HG03095 (cell line): ENCODE measurements at regions not wholly inside any gene's neighbourhood (a gene's known extent, or its start where the extent isn't known, plus 50 kb on each side); places are given as distances from the start of the nearest gene placed in this dataset.

ENCODE experiments used
- ATAC-seq: cut with Tn5 transposase; IDR thresholded peaks from one replicate; pipeline ENCODE4 v1.9.1; 2021; ENCODE audit warnings: moderate library complexity; ENCODE audit not compliant: unreplicated experiment

DNA sequence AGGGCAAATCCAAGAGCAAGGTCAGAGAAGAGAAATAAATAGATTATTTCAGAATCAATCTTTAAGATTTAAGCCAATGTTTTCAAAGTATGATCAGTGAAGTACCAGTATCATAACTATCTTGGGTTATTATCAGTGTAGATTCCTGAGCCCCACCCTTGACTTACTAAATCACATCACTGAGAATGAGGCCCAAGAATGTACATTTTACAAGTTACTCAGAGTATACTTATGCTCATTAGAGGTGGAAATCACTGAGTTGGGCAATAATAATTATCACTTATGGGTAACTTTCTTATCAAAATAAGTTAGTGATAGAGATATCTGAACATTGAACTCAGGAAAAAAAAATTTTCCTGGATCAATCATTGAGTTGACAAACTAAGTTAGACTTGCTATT lies 121.6 kb upstream of the NOCT start:
- no peak for ATAC-seq

DNA sequence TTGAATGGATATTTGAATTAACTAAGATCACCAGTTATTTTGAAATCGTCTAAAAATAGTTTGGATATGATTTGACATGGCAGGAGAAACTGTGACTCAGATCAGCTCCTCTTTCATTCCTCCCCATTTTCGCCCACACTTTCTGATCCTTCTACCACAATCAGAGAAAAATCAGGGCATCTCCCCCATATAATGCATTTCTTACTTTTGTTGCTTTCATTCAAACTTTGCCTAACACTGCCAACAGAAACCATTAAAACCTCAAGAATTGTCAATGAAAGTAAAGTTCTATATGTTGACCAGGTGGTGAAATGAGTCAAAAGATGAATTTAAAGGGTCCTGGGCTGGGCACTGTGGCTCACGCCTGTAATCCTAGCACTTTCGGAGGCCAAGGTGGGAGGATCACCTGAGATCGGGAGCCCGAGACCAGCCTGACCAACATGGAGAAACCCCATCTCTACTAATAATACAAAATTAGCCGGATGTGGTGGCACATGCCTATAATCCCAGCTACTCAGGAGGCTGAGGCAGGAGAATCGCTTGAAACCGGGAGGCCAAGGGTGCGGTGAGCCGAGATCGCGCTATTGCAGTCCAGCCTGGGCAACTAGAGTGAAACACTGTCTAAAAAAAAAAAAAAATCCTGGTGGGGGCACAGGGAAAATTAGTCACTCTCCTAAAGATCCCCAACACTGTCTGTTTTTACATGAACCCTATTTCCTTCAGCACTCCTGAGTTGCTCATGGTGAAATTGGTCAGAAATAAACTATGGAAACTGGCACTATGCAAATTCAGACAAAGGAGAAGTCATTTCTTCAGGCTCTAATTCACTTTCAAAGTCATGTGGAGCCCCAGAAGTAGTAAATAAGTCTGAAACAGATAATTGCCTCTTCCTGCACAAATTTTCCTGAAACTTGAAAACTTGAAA lies 122.8 kb upstream of the NOCT start:
- peak; percentile 48 for ATAC-seq

DNA sequence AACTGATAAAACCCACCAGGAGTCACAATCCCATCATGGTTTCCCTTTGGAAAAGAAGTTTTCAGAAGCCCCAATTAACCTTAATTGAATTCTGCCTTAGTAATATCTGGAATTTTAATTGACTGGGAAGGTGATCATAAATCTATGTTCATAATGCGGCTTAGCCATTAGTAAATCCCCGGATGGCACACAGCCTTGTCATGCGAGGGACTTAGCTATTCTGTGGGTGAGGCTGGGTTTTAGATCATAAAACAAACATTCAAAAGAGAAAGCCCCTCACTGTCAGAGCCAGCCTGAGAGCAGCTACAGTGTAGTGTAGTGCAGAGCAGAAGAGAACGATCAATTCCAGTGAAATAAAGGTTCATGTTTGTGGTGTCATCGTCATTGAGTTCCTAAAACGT lies 124.0 kb upstream of the NOCT start:
- ATAC-seq: no peak

DNA sequence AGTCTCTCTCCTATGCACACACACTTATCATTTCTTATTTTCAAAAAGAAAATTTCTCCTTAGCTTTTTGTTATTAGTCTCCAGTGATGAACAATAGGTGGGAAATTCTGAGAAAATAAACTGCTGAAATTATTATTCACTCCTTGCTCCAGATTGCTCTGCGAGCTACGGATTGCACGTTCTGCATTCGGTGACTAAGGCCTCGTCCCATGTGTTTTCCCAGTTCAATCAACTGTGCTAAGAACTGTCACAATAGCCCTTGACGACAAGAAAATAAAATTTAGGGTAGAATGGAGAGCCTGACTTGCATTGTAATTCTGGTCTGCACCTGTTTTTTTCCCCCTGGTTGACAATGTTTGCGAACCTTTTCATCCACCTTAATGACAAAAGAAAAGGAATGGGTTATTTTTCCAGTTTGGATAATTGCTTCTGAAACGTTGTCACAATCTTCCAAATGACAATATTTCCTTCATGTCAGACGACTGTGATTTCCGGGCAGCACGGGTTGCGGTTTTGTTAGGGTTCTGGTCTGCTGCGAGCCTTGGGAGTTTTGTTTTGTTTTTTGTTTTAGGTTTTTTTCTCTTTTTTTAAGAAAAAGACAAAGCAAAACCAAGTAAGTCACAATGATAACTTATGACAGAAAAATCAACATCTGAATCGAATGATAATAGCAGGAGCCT lies 124.5 kb upstream of the NOCT start:
- no peak for ATAC-seq

DNA sequence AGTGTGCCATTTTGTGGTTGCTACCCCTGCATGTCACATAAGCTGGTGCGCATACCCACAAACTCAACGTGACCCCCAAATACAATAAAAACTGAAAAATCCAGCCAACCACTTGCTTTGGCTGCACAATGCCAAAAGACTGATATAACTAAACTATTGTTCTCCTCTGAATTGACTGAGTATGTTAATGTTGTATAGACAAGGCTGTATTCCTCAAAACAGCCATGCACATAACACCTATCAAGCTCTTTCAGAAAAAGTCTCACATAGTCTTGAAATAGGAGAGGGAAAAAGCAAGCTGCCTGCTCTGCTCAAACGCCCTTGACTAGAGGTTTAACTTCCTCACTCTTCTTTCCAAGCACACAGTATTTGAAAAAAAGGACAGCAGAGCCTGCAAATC lies 126.4 kb upstream of the NOCT start:
- no peak for ATAC-seq

DNA sequence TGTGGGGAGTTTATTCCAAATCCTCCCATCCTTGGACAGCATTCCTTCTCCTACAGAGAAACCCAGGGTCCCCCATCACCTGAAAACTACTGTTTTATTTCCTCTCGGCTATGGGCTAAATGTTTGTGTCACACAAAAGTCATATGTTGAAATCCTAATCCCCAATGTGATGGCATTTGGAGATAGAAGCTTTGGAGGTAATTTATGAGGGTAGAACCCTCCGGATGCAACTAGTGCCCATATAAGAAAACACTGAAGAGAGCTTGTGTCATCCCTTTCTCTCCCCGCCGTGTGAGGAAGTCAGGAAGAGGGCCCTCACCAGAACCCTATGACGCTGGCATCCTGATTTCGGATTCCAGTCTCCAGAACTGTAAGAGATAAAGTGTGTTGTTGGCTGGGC lies 127.8 kb upstream of the NOCT start:
- no peak for ATAC-seq

DNA sequence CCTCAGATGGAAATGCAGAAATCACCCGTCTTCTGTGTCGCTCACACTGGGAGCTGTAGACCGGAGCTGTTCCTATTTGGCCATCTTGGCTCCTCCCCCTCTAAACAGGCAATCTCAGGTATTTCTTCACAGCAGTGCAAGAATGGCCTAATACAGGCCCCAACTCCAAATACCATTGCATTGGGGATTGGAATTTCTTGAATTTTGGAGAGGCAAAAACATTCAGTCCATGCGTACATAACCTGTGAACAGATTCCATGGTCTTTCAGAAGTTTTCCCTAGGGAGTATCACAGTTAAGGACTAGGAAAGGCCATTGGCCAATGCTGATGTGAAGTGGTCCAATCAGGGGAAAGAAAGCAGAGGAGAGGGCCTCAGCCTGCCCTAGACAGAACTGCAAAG lies 128.2 kb upstream of the NOCT start:
- ATAC-seq: no peak

DNA sequence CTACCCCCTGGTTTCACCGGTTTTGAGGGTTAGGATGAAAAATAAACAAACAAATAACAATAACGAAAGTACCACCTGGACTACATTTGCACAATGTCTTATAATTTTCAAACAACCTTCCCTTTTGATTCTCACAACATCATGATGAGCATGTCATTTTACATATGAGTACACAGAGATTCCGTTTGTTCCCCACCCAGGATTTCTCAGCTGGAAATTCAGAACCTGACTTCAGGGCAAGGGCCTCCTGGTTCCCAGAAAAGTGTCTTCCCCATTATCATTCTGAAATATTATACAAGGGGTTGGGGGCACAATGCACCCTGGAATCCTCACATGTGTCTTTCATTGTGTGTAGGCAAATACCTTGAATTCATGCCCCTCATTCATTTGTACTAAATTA lies 135.8 kb upstream of the NOCT start:
- ATAC-seq: no peak

DNA sequence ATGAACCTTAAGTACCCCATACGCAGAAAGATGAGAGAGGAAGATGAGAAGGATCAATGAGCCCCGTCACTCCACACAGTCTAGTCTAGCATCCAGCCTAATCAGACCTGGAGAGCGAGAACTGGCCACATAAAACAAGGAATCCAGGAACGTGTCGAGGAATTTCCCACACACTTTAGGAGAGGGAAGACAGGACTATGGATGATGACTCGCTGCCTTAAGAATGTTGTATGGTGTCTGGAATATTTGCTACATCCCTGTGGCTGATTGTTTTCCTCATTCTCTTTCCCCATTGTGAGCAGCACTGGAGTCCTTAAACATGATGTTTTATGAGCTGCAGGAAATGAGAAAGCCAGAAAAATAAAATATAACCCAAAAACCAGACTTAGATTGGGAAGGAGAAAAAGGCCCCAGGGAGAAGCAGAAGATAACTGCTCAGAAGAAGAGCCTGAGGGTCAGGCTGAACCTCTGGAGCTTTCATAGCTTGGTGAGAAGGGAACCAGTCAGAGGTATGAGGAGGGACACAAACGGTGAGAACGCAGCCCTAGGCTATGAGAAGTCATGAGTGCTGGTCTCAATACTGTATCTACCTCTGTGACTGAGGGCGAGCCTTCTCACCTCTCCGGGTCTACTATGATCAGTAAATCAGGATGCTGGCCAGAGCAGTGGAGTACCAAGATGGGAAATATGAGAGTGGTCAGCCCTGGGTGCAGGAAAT lies 139.5 kb upstream of the NOCT start:
- ATAC-seq: no peak

DNA sequence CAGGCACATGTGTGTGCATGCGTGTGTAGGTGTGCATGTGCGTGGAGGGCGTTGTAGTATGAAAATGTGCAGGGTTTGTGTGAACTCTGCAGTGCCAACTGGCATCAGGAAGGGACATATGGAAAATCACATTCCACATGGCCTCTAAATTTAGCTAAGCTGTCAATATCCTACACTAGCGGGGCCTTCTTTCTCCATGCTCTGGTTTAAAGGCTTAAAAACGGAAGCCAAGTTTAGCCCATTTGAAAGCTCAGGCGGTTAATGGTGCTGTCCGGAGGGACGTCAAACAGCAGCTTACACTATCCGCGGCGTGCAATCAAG lies 144.1 kb upstream of the NOCT start:
- ATAC-seq: no peak

DNA sequence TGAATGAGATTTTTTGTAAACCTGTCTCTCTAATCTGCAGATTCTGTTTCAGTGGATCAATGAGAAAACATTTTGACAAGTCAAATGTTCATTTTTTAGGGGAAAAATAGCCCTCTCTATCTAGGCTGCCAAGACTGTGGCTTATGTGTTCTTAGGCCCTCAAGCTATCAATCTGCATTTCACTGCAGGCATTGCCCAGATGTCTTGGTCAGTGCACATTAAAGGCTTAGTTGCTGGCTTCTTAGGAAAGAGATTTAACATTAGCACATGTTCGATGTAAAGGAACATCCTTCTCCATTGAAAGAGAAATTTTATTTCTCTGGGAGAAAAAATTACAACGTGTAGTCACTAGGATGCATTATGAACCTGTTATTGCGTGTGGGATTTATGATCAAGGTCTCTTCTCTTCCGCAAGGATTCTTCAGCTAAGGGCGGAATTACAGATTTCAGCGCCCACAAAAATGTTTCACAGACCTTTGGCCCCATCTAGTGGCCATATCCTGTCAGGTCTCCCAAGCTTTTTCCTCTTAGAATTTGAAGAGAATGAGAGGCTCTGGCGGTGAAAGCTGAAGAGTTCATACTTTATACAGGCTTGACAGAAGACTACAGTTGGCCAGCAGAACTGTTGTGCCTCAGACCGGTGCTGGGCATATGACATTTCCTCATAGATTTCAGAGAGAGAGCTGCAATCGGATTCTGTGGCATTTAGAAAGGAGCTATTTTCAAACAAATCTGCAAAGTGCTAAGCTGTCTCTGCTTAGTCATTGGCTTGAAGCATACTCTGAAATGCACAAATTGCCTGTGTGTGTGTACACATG lies 144.6 kb upstream of the NOCT start:
- ATAC-seq: no peak

DNA sequence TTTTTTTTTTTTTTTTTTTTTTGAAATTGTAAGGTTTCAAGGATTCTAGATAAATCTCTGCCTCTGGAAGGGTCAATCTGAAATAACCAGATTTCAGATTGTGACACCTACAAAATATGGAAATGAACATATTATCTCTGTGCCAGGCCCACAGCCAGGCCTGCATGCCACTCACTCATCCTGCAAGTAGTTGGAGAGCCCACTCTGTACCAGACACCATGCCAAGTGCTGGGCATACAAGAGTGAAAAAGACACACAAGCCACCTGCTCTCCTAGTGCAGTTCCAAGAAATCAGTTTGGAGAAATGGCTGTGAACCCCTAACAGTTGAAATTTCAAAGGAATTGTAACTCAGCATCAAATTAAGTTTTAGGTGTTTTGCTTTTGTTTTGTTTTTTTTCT lies 145.9 kb upstream of the NOCT start:
- ATAC-seq: no peak

DNA sequence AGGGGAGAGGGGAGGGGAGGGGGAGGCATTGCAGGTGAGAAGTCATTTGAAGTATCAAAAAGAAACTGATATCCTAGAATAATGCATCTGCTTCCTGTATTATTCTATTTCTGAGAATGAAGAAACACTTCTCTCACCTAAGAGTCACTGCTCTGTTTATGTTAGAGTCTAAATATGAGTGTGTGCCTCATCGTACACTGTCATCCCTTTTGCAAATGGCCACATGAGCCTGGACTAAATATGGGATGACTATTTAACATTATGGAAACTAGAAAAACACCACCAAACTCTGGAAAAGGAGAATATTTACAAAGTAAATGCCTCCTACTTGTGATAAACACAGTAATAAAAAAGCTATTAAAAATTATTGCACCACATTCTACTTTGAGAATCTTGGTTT lies 146.4 kb upstream of the NOCT start:
- ATAC-seq: no peak

DNA sequence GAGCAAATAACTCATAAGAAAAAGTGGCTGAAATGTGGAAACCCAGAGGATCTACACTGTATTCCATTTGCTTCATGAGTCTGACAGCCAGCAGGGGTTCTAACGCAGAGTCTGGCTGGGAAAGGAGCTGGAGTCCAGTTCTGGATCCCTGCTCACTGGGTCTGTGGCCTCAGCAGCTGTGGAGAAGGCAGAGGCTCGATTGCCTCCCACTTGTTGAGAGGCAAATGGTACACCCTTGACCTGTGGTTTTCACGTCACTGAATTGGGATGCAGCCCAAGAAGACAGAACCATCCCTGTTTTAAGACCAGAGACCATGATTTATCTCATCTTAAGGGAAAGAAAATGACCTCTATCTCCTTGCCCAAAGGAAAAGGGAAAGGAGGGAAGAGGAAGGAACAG lies 147.0 kb upstream of the NOCT start:
- ATAC-seq: no peak

DNA sequence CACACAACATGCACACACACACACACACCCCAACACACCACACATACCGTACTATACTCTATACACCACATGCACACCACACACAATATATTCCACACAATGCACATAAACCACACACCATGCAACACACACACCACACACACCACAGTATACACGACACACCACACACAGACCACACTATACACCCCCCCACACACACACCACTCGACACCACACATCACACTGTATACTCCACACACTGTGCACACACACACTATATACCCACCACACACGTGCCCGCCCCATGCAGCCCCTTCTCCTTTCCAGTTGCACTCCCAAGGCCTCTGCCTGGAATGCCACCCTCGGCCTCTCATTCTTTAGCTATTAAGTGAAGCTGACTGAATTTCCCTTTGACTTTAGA lies 148.2 kb upstream of the NOCT start:
- ATAC-seq: no peak

DNA sequence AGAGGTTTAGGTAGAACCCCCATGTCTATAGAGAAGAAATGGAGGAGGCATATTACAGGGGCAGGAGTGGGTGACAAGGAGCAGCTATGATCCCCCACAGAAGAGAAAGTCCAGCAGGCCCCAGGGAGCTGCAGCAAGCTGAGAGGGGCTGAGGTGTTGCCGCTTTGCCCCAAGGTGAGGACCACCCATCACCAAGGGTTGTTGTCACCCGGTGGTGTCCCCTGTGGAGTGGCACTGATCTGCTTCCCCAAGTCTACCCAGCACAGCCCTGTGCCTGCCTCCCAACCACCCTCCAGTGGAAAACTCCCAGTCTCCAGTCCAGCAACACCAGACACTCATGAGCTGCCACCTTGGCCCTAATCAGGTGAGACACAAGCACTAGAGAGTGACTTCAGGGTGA lies 149.3 kb upstream of the NOCT start:
- ATAC-seq: no peak

DNA sequence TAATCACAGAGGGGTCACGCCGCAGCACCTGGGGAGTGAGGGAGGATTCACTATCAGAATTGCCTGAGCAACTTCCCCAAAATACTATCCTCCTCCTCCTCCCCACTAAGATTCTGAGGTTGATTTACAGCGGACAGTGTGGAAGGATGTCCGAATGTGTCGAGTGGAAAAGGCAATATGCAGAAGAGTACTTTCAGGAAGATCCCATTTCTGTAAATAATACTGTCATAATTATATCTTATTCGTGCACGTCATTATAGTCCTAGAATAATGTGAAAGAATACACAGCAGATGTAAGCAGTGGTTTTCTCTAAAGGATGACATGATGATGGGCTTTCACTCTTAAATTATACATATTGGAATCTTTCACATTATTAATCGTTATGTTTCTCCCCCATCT lies 149.8 kb upstream of the NOCT start:
- no peak for ATAC-seq

DNA sequence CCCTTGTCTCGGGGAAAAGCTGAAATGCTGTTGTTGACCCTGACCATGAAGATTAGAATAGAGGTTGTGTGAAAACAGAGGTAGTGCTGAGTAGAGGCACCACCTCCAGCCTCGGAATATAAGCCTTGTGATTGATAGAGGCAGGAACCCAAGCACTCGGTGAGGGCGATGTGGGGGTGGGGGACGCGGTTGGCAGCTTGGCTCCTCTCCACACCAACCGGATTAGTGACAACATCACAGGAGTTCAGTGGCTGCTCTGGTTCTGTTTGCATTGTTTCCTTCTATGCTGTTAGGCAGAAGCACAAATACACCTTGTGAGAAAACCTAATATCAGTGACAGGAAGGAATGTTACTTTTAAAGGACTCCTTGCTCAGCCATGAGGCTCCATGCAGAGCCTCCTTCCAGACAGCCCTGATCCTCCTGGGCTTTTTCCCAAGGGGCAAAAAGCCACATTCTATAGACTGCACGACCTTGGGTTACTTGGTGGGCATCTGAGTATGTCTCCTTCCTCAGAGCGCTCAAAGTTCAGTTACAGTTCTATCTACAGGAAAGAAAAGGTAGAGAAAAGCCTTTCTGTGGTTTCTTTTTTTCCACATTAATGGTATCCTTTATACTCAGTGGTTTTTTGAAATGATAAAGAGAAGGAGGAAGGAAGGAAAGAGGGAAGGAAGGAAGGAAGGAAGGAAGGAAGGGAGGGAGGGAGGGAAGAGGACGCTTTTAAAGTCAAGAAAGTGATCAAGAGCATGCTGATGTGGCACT lies 150.4 kb upstream of the NOCT start:
- ATAC-seq: no peak

DNA sequence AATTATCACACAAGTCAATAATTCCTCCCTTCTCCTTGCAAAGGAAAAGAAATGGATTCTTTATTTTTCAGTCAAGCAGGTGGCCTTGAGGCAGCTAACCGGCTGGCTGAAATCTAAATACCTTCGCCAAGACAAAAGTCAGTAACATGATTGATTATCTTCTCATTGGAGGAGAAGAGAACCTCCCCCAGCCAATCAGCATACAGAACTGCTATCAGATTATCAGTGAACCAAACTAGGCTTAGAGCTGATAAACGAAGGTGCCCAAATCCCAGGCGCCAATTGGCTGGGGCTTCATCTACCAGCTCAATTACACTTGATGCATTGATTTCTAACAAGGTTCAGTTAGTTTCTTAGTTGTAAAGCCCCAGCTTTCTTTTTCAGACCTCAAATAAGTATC lies 152.4 kb upstream of the NOCT start:
- no peak for ATAC-seq

DNA sequence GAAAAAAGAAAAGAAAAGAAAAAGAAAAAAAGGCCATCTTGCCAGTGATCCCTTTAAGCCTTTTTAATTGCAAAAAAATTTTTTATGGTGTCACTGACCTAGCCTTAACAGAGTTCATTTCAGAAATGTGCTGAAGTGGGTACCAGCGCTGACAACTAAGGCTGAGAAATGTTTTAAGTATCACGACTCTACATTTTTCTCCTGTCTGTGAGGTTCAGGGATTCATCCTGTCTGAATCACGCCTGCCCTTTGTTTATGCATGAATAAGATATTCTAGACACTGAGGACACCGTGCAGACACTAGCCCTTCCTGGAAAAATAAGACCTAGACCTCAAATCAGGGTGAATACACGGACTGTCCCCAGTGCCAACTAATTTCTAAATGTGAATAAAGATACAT lies 154.4 kb upstream of the NOCT start:
- no peak for ATAC-seq
